Endodermal cell (in vitro differentiated cells): ENCODE measurements at regions not wholly inside any gene's neighbourhood (a gene's known extent, or its start where the extent isn't known, plus 50 kb on each side); places are given as distances from the start of the nearest gene placed in this dataset.

ENCODE experiments used
- DNase-seq: peaks from one replicate; pipeline ENCODE4 v3.0.0-alpha.2; 2017
- H3K27ac ChIP-seq: 2 replicates; pipeline ENCODE4 v1.5.1; 2013; ENCODE audit warnings: mild to moderate bottlenecking, low read depth, low read length, moderate library complexity
- H3K27me3 ChIP-seq: 2 replicates; pipeline ENCODE4 v1.6.1; 2013; ENCODE audit warnings: mild to moderate bottlenecking, low read length, moderate library complexity; ENCODE audit not compliant: insufficient read depth, control insufficient read depth, poor library complexity, severe bottlenecking
- H3K36me3 ChIP-seq: 2 replicates; pipeline ENCODE4 v1.7.0; 2013; ENCODE audit warnings: mild to moderate bottlenecking, low read length, moderate library complexity; ENCODE audit not compliant: control insufficient read depth, insufficient read depth
- H3K4me1 ChIP-seq: one replicate; pipeline ENCODE4 v1.7.0; 2013; ENCODE audit warnings: low read length; ENCODE audit not compliant: control insufficient read depth, insufficient read depth
- H3K4me3 ChIP-seq: 2 replicates; pipeline ENCODE4 v1.5.1; 2013; ENCODE audit warnings: mild to moderate bottlenecking, low read length, moderate library complexity
- H3K9ac ChIP-seq: 2 replicates; pipeline ENCODE4 v1.6.1; 2013; ENCODE audit warnings: mild to moderate bottlenecking, low read length, moderate library complexity; ENCODE audit not compliant: poor library complexity, severe bottlenecking; ENCODE audit errors: extremely low read depth
- H3K9me3 ChIP-seq: 2 replicates; pipeline ENCODE4 v1.6.1; 2013; ENCODE audit warnings: mild to moderate bottlenecking, low read length, moderate library complexity; ENCODE audit not compliant: control insufficient read depth
- H3K27ac Mint-ChIP-seq: 2 replicates; pipeline ENCODE4 v1.8.0; 2020; ENCODE audit warnings: mixed read lengths
- H3K27me3 Mint-ChIP-seq: 2 replicates; pipeline ENCODE4 v1.8.0; 2021; ENCODE audit warnings: mild to moderate bottlenecking, mixed read lengths; ENCODE audit not compliant: insufficient read depth
- H3K36me3 Mint-ChIP-seq: 2 replicates; pipeline ENCODE4 v1.8.0; 2020; ENCODE audit warnings: low read depth, mixed read lengths
- H3K4me1 Mint-ChIP-seq: 2 replicates; pipeline ENCODE4 v1.8.0; 2020; ENCODE audit warnings: mixed read lengths
- H3K4me3 Mint-ChIP-seq: 2 replicates; pipeline ENCODE4 v1.8.0; 2020; ENCODE audit warnings: mild to moderate bottlenecking, moderate library complexity, mixed read lengths
- H3K9me3 Mint-ChIP-seq: 2 replicates; pipeline ENCODE4 v1.8.0; 2020; ENCODE audit warnings: mild to moderate bottlenecking, mixed read lengths
- CTCF ChIP-seq: fragments of 200-600 bp; sonication (generic); conservative IDR thresholded peaks from 2 replicates; pipeline ENCODE4 v1.5.0; 2021; ENCODE audit warnings: antibody characterized with exemption, mild to moderate bottlenecking
- WGBS, 2 experiments: methylation state at CpG; one replicate each; pipeline versions ENCODE4 v1.1.5 to v1.1.7; 2013; ENCODE audit warnings: missing lambda C conversion rate in 2 of 2, mixed read lengths in 1 of 2; ENCODE audit not compliant: insufficient coverage in 1 of 2, insufficient read length in 1 of 2; 5-methylcytosine and 5-hydroxymethylcytosine counted together

DNA sequence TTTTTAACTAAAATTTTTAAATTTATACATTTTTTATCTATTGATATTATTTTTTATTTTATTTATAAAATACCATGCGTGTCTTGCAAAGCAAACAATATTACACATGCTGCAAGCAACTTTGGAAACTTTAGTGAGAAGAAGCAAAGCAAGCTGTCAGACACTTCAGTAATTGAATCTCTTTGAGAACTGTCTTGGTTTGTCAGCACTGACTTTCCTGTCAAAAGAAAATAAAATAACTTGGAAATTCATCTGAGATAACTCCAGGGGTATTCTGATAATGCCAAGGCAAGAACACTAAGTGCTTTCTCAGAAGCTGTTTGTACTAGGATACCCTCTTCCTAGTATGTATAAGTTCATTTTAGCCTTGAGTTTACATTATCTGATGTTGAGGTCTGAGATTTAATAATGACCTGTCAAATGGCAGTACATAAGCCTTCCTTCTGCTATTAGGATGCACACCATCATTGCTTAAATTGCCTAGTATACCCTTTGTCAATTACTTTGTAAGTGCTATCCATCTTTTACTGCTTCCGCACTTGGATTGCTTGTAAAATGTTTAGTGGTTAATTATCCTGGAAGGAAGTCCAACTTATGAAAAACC lies 624.2 kb upstream of the AGA start:
- H3K9me3 Mint-ChIP-seq, result no peaks in the 10 kb centered on the region
- Histone ChIP-seq H3K9me3 (no peaks in the 10 kb centered on the region), H3K27ac (no peak overlapping the region)

DNA sequence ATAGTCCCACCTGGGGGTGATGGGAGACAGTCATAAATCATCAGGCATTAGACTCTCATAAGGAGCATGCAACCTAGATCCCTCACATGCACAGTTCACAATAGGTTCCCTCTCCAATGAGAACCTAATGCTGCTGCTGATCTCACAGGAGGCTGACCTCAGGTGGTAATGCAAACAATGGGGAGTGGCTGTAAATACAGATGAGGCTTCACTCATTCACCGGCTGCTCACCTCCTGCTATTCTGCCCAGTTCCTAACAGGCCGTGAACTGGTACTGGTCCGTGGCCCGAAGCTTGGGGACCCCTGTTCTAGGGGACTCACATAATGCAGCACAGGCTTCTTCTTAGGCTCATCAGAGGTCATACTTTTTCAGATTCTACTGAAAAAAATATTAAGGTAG lies 625.9 kb upstream of the AGA start:
- Histone ChIP-seq H3K9ac (no peak overlapping the region), H3K9me3 (no peaks in the 10 kb centered on the region), H3K4me3 (no peak overlapping the region), H3K4me1 (no peaks in the 10 kb centered on the region), H3K27me3 (no peaks in the 10 kb centered on the region), H3K36me3 (no peaks in the 10 kb centered on the region), H3K27ac (no peak overlapping the region)
- peak; percentile 63 for DNase-seq
- Mint-ChIP-seq H3K27ac (no peak overlapping the region), H3K36me3 (no peaks in the 10 kb centered on the region), H3K27me3 (no peaks in the 10 kb centered on the region), H3K4me3 (no peak overlapping the region), H3K4me1 (peaks cover 9% of the 10 kb centered on the region), H3K9me3 (no peaks in the 10 kb centered on the region)
- no peak for TF ChIP-seq CTCF
- 78% methylated on average over 4 of the region's 4 CpGs; no CpG with 5 or more reads in 1 of the 2 experiments for WGBS, 2 experiments

More for the DNA sequence above, 624.2 kb upstream of the AGA start:
- no peak for DNase-seq
- 96% methylated on average over 2 of the region's 2 CpGs; no CpG with 5 or more reads in 1 of the 2 experiments for WGBS, 2 experiments
- TF ChIP-seq CTCF, result no peak
- Histone ChIP-seq H3K36me3 (no peaks in the 10 kb centered on the region), H3K9ac (no peak overlapping the region), H3K4me3 (no peak overlapping the region), H3K4me1 (no peaks in the 10 kb centered on the region), H3K27me3 (no peaks in the 10 kb centered on the region)
- no peak overlapping the region for H3K27ac Mint-ChIP-seq
- no peak overlapping the region for H3K4me3 Mint-ChIP-seq
- H3K36me3 Mint-ChIP-seq, result no peaks in the 10 kb centered on the region
- H3K4me1 Mint-ChIP-seq, result peaks cover 9% of the 10 kb centered on the region
- H3K27me3 Mint-ChIP-seq, result no peaks in the 10 kb centered on the region

- no peak for TF ChIP-seq CTCF
- H3K27me3 Mint-ChIP-seq, result no peaks in the 10 kb centered on the region
- Histone ChIP-seq H3K27me3 (no peaks in the 10 kb centered on the region), H3K27ac (no peak overlapping the region), H3K9ac (no peak overlapping the region), H3K4me1 (no peaks in the 10 kb centered on the region), H3K9me3 (no peaks in the 10 kb centered on the region), H3K36me3 (no peaks in the 10 kb centered on the region), H3K4me3 (no peak overlapping the region)
- H3K4me1 Mint-ChIP-seq, result peaks cover 2% of the 10 kb centered on the region
- H3K9me3 Mint-ChIP-seq, result no peaks in the 10 kb centered on the region
- WGBS, 2 experiments, result 86 to 100% methylated on average over 1 of the region's 1 CpG
- no peak overlapping the region for H3K27ac Mint-ChIP-seq
- DNase-seq, result no peak
- H3K4me3 Mint-ChIP-seq, result no peak overlapping the region
- no peaks in the 10 kb centered on the region for H3K36me3 Mint-ChIP-seq
Observed at GRCh38 chr4:178070163-178070562, 627.9 kb upstream of the AGA start.
